ENCODE measurements at regions not wholly inside any gene's neighbourhood (a gene's known extent, or its start where the extent isn't known, plus 50 kb on each side); places are given as distances from the start of the nearest gene placed in this dataset.

DNA sequence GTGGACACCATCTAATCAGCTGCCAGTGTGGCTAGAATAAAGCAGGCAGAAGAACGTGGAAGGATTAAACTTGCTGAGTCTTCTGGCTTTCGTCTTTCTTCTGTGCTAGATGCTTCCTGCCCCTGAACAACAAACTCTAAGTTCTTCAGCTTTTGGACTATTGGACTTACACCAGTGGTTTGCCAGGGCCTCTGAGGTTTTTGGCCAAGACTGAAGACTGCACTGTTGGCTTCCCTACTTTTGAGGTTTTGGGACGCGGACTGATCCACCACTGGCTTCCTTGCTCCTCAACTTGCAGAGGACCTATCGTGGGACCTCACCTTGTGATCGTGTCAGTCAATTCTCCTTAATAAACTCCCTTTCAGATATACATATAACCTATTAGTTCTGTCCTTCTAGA, 696.1 kb upstream of the NCAM2 start:
- no peaks in the 10 kb centered on the region for H3K36me3 Mint-ChIP-seq (ENCODE audit: insufficient read depth in 2 of 2)

DNA sequence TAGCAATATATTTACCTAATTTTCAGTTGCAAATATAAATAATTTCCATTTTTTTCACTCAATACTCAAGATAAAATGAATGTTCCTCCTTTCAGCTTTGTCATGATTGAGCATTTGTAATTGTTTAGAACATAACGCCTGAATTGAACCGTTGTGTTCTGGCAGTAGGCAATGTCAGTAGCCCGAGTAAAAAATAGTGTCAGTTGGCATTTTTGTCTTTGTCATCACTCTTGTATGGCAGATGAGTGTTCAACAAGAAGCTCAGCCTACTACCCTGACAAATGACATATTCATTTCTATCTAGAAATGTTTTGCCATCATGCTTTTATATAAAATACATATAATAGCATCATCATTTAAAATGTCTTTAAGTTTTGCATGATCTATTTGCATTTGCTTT, 691.4 kb upstream of the NCAM2 start:
- H3K9me3 Mint-ChIP-seq = peaks cover 4 to 8% of the 10 kb centered on the region in 2 donors
- ATAC-seq (replicated peaks in 1 of 2) (no peak), DNase-seq (no peak)
- no peak overlapping the region for H3K4me3 Mint-ChIP-seq
- H3K36me3 Mint-ChIP-seq (ENCODE audit: insufficient read depth in 2 of 2) = no peaks in the 10 kb centered on the region
- H3K4me1 Mint-ChIP-seq (ENCODE audit: low read depth) = no peaks in the 10 kb centered on the region
- no peaks in the 10 kb centered on the region for H3K27me3 Mint-ChIP-seq (ENCODE audit: low read depth)
- no peak overlapping the region for H3K27ac Mint-ChIP-seq

More for the DNA sequence above, 696.1 kb upstream of the NCAM2 start:
- Mint-ChIP-seq H3K4me1 (ENCODE audit: low read depth) (no peaks in the 10 kb centered on the region), H3K9me3 (peaks cover 5 to 6% of the 10 kb centered on the region in 2 donors), H3K4me3 (no peak overlapping the region), H3K27me3 (ENCODE audit: low read depth) (no peaks in the 10 kb centered on the region), H3K27ac (no peak overlapping the region)
- ATAC-seq (replicated peaks in 1 of 2) = no peak
- no peak for DNase-seq

DNA sequence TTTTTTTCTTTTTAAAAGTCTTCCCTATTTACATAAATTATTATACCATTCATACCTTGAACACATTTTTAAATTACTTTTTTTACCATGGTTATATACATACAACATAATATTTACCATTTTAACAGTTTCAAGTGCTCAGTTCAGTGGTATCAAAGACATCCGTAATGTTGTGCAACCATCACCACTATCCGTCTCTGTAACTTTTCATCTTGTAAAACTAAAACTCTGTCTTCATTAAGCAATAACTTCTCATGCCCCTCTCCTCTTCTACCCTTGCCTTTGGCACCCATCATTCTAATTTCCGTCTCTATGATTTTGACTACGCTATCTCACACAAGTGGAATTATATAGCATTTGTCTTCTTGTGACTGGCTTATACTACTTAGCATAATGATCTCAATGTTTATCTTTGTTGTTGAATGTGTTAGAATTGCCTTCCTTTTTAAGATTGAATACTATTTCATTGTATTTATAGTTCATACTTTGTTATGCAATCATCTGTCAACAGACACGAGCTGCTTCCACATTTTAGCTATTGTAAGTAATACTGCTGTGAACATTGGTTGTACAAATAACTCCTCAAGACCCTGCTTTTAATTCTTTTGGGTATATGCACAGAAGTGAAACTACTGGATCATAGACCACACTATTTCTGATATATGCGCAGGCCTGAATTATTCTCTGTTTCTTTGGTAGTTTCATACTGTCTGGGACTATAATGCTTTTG, 689.5 kb upstream of the NCAM2 start:
- peaks cover 4 to 5% of the 10 kb centered on the region in 2 donors for H3K9me3 Mint-ChIP-seq

DNA sequence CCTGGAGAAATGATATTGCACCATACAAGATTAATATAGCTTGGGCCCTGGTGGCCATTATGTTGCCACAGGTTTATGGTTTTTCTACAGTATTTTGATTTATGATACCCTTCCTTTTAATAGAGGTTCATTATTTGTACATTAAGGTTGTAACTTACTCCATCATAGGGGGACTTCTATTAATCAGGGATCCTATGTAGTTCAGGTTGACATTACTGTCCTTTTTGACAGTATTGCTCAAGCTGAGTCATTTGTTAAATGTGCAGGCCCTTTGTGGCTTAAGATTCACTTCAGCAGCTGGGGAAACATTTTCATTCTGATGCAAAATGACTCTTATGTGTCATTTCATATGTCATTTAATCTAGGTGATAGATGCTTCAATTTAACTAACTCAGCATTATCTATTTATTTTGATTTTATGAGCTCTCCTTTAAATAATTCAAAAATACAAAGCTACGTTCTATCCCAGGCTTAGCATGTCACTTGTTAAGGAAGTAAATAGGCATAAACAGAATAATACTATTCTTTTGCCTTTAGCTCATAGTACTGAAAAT, 686.9 kb upstream of the NCAM2 start:
- Mint-ChIP-seq H3K27me3 (ENCODE audit: low read depth) (no peaks in the 10 kb centered on the region), H3K9me3 (peaks cover 5 to 8% of the 10 kb centered on the region in 2 donors), H3K4me3 (no peak overlapping the region), H3K27ac (peak overlapping the region; percentile 42), H3K36me3 (ENCODE audit: insufficient read depth in 2 of 2) (no peaks in the 10 kb centered on the region), H3K4me1 (ENCODE audit: low read depth) (no peaks in the 10 kb centered on the region)
- DNase-seq (no peak), ATAC-seq (replicated peaks in 1 of 2) (no peak)

More for the DNA sequence above, 689.5 kb upstream of the NCAM2 start:
- DNase-seq = no peak
- Mint-ChIP-seq H3K27ac (no peak overlapping the region), H3K27me3 (ENCODE audit: low read depth) (no peaks in the 10 kb centered on the region), H3K4me3 (no peak overlapping the region), H3K4me1 (ENCODE audit: low read depth) (no peaks in the 10 kb centered on the region), H3K36me3 (ENCODE audit: insufficient read depth in 2 of 2) (no peaks in the 10 kb centered on the region)
- no peak for ATAC-seq (replicated peaks in 1 of 2)

DNA sequence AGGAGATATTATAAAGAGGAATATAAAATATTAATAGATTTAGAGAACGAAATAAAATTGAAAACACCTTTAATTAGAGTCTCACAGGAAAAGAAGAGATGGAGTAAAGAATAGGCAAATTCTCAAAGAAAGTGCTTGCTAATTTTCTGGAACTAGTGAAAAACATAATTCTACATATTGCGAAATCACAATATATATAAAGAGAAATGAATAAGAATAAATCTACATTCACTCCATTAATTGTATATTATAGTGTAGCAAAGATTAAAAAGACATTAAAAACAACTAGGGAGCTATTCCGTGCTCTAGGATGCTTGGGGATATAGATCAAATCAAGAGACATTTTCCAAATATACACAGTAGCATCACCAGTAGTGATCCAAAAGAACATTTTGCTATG, 685.2 kb upstream of the NCAM2 start:
- peaks cover 10 to 11% of the 10 kb centered on the region in 2 donors for H3K9me3 Mint-ChIP-seq
- DNase-seq = no peak
- no peak for ATAC-seq (replicated peaks in 1 of 2)
- H3K4me3 Mint-ChIP-seq = no peak overlapping the region
- no peak overlapping the region for H3K27ac Mint-ChIP-seq
- no peaks in the 10 kb centered on the region for H3K36me3 Mint-ChIP-seq (ENCODE audit: insufficient read depth in 2 of 2)
- no peaks in the 10 kb centered on the region for H3K27me3 Mint-ChIP-seq (ENCODE audit: low read depth)
- no peaks in the 10 kb centered on the region for H3K4me1 Mint-ChIP-seq (ENCODE audit: low read depth)

DNA sequence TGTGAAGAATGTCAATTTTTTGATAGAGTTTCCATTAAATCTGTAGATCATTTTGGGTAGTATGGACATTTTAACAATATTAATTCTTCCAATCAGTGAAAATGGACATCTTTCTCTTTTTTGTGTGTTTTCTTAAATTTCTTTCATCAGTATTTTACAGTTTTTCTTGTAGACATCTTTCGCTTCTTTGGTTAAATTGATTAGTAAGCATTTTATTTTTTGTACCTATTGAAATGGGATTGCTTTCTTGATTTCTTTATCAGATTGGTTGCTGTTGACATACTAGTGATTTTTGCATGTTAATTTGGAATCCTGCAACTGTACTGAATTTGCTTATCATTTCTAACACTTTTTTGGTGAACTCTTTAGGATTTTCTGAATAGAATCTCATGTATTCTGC, 683.2 kb upstream of the NCAM2 start:
- H3K36me3 Mint-ChIP-seq (ENCODE audit: insufficient read depth in 2 of 2) = no peaks in the 10 kb centered on the region
- no peaks in the 10 kb centered on the region for H3K4me1 Mint-ChIP-seq (ENCODE audit: low read depth)
- H3K27me3 Mint-ChIP-seq (ENCODE audit: low read depth) = no peaks in the 10 kb centered on the region
- peaks cover 5 to 7% of the 10 kb centered on the region in 2 donors for H3K9me3 Mint-ChIP-seq
- ATAC-seq (replicated peaks in 1 of 2) = no peak
- no peak overlapping the region for H3K27ac Mint-ChIP-seq
- no peak overlapping the region for H3K4me3 Mint-ChIP-seq
- no peak for DNase-seq

DNA sequence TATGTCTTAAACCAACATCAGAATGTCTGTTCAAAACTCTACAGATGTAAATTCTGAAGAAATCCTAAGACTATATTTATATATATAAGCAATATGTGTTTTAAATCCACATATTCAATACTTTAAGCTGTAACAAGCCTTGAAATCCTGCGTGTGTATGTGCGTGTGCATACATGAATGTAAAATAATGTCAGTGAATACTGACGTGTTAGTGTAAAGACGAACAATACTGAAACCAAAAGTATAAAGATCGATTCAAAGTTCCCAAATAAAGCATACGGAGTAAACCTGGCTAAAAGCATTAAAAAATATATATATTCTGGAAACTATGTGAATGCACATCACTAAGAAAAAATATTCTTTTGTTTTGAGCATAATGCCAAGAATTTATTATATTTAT, 668.6 kb upstream of the NCAM2 start:
- Mint-ChIP-seq H3K27me3 (ENCODE audit: low read depth) (no peaks in the 10 kb centered on the region), H3K36me3 (ENCODE audit: insufficient read depth in 2 of 2) (peaks cover 0 to 2% of the 10 kb centered on the region in 2 donors), H3K9me3 (peaks cover 2 to 4% of the 10 kb centered on the region in 2 donors), H3K4me3 (no peak overlapping the region), H3K4me1 (ENCODE audit: low read depth) (no peaks in the 10 kb centered on the region), H3K27ac (no peak overlapping the region)
- DNase-seq = no peak
- no peak for ATAC-seq (replicated peaks in 1 of 2)

DNA sequence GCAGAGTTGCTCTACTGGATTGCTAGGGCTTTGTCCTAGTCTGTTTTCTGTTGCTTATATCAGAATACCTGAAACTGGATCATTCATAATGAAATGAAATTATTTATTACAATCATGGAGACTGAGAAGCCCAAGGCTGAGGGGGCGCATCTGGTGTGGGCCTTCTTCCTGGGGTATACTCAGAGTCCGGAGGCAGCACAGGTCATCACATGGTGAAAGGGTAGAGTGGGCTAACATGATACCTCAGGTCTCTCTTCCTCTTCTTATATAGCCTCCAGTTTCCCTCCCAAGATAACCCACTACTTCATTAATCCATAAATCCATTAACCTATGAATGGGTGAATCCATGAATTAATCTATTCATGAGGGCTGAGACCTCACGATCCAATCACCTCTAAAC, 667.6 kb upstream of the NCAM2 start:
- H3K27ac Mint-ChIP-seq = no peak overlapping the region

DNA sequence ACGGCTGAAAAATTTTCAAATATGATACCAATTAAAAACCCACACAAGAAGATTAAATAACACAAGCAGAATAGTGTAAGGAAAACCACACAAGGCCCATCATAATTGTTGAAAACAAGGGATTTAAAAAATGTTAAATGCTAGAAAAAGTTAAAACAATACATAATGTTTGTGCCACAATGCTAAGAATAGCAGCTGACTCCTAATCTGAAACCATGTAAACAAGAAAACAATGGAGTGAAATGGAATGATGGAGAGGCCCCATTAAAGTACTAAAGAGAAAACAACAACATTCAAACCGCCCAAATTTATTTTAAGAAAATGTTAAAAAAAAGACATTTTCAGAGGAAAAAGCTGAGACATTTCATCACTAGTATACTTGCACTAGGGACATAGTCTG, 663.6 kb upstream of the NCAM2 start:
- Mint-ChIP-seq H3K9me3 (peaks cover 4 to 6% of the 10 kb centered on the region in 2 donors), H3K36me3 (ENCODE audit: insufficient read depth in 2 of 2) (peaks cover 0 to 2% of the 10 kb centered on the region in 2 donors), H3K4me3 (no peak overlapping the region), H3K4me1 (ENCODE audit: low read depth) (no peaks in the 10 kb centered on the region), H3K27ac (no peak overlapping the region), H3K27me3 (ENCODE audit: low read depth) (no peaks in the 10 kb centered on the region)
- DNase-seq (no peak), ATAC-seq (replicated peaks in 1 of 2) (no peak)

More for the DNA sequence above, 667.6 kb upstream of the NCAM2 start:
- no peak overlapping the region for H3K4me3 Mint-ChIP-seq
- no peaks in the 10 kb centered on the region for H3K4me1 Mint-ChIP-seq (ENCODE audit: low read depth)
- H3K27me3 Mint-ChIP-seq (ENCODE audit: low read depth) = no peaks in the 10 kb centered on the region
- ATAC-seq (replicated peaks in 1 of 2) = no peak
- no peak for DNase-seq
- H3K36me3 Mint-ChIP-seq (ENCODE audit: insufficient read depth in 2 of 2) = peaks cover 0 to 2% of the 10 kb centered on the region in 2 donors
- H3K9me3 Mint-ChIP-seq = peaks cover 2 to 6% of the 10 kb centered on the region in 2 donors

DNA sequence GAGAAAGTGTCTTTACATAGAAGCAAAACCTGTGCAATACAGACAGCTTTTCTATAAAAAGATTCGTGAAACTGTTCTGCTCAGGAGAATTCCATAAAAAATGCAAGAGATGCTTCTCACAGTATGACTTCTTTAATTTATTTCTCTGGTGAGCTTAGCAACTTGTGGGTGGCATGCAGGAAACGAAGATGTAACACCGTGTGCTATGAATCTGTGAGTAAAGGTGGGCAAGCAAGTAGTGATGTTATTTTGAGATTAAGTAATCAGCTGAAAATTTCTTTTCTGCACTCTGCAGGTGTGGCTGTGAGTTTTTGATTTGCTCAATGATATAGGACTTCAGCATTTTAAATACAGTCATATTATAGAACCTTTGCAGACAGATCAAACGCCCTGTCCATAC, 656.8 kb upstream of the NCAM2 start:
- DNase-seq (no peak), ATAC-seq (replicated peaks in 1 of 2) (no peak)
- Mint-ChIP-seq H3K4me1 (ENCODE audit: low read depth) (no peaks in the 10 kb centered on the region), H3K9me3 (peaks cover 7 to 12% of the 10 kb centered on the region in 2 donors), H3K27ac (no peak overlapping the region), H3K27me3 (ENCODE audit: low read depth) (no peaks in the 10 kb centered on the region), H3K36me3 (ENCODE audit: insufficient read depth in 2 of 2) (no peaks in the 10 kb centered on the region), H3K4me3 (no peak overlapping the region)

DNA sequence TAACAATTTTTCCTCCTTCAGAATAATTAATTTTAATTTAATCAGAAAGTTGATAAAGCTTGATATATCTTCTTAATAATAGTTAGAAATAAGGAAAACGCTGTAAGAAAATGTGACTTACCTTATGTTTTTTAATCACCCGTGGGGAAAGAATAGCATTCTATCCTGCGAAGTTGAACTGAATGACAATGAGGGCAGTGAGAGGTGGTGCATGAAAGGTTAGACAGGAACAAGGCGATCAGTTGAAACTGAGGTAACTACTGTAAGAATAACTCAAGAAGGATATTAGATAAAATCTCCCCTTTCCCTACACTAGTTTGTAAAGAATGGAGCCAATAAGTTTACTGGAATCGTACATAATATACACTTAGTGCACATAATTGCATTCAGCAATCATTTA, 655.0 kb upstream of the NCAM2 start:
- Mint-ChIP-seq H3K36me3 (ENCODE audit: insufficient read depth in 2 of 2) (no peaks in the 10 kb centered on the region), H3K9me3 (peaks cover 12 to 17% of the 10 kb centered on the region in 2 donors), H3K27me3 (ENCODE audit: low read depth) (no peaks in the 10 kb centered on the region), H3K4me3 (no peak overlapping the region), H3K27ac (no peak overlapping the region), H3K4me1 (ENCODE audit: low read depth) (no peaks in the 10 kb centered on the region)
- DNase-seq (no peak), ATAC-seq (replicated peaks in 1 of 2) (no peak)

DNA sequence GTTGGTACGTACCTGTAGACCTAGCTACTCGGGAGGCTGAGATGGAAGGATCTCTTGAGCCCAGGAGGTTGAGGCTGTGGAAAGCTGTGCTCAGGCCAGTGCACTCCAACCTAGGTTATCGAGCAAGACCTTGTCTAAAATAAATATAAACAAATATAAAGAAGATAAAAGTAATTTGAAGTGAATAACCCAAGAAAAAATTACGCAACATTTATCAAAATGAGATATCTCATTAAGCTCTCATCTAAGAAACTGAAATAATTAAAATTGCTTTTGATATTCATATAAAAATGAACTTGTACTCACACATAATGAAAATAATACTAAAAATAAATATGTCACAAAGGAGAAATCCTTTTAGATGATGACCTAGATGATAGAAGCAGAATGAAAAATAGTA, 647.1 kb upstream of the NCAM2 start:
- peaks cover 10 to 14% of the 10 kb centered on the region in 2 donors for H3K9me3 Mint-ChIP-seq
- no peak overlapping the region for H3K4me3 Mint-ChIP-seq

DNA sequence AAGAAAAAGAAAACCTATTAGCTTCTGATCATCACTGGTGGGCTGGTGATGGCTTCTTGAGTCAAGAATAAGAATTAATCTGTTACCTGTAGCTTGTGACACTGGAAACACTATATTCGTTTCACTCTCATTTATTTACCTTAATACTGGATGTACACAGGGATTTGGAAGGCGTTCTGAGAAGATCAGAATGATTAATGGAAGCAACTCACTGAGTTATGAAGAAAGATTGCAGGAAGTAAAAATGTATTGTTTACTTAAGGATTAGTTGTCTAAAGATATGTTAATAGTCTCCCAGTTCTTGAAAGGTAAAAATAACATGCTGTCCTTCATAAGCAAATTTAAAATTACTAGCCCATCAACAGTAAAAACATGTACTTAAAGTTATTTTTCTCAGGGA, 644.9 kb upstream of the NCAM2 start:
- no peaks in the 10 kb centered on the region for H3K4me1 Mint-ChIP-seq (ENCODE audit: low read depth)
- ATAC-seq (replicated peaks in 1 of 2) = no peak
- H3K4me3 Mint-ChIP-seq = no peak overlapping the region
- H3K27me3 Mint-ChIP-seq (ENCODE audit: low read depth) = no peaks in the 10 kb centered on the region
- no peak for DNase-seq
- peaks cover 5 to 9% of the 10 kb centered on the region in 2 donors for H3K9me3 Mint-ChIP-seq
- no peak overlapping the region for H3K27ac Mint-ChIP-seq
- H3K36me3 Mint-ChIP-seq (ENCODE audit: insufficient read depth in 2 of 2) = no peaks in the 10 kb centered on the region

More for the DNA sequence above, 647.1 kb upstream of the NCAM2 start:
- no peaks in the 10 kb centered on the region for H3K27me3 Mint-ChIP-seq (ENCODE audit: low read depth)
- ATAC-seq (replicated peaks in 1 of 2) (no peak), DNase-seq (no peak)
- no peaks in the 10 kb centered on the region for H3K36me3 Mint-ChIP-seq (ENCODE audit: insufficient read depth in 2 of 2)
- no peaks in the 10 kb centered on the region for H3K4me1 Mint-ChIP-seq (ENCODE audit: low read depth)
- no peak overlapping the region for H3K27ac Mint-ChIP-seq

DNA sequence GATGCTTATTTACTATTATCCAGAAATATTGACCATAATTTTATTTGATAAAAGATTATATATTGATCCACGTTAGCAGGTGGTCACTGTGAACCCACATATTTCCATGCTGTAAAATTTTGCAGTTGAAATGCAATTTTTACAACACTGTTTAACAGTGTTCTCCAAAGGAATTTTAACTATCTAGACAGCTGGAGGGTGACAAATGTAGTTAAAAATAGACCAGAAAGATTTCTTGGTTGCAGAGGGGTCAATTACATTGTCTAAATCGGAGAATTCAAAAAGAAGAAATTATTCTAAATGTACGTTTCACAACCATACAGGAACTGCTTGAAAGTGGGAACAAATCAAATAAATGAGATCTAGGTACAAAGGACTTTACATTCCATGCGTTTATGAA, 625.2 kb upstream of the NCAM2 start:
- ATAC-seq (replicated peaks in 1 of 2) = no peak
- Mint-ChIP-seq H3K9me3 (peaks cover 5 to 6% of the 10 kb centered on the region in 2 donors), H3K4me3 (no peak overlapping the region), H3K27me3 (ENCODE audit: low read depth) (no peaks in the 10 kb centered on the region), H3K27ac (no peak overlapping the region), H3K4me1 (ENCODE audit: low read depth) (no peaks in the 10 kb centered on the region), H3K36me3 (ENCODE audit: insufficient read depth in 2 of 2) (peaks cover 0 to 1% of the 10 kb centered on the region in 2 donors)
- DNase-seq = no peak
